HepG2 (cell line): ENCODE measurements at regions not wholly inside any gene's neighbourhood (a gene's known extent, or its start where the extent isn't known, plus 50 kb on each side); places are given as distances from the start of the nearest gene placed in this dataset.
A peak's percentile ranks its signal among the peaks of the same experiment; 100 is the strongest.

Experiments used
- ATAC-seq: fragments of 200-7000 bp; cut with Tn5 transposase; 3 replicates; pipeline ENCODE4 v1.9.1; 2020; ENCODE audit warnings: mild to moderate bottlenecking, moderate library complexity
- BruUV-seq: library from RNA; stranded (reverse); fragments of 400-500 nt; replicated peaks from 2 replicates; lab custom pipeline; 2021; lab: Mats Ljungman, UMichigan
- CTCF ChIA-PET: fragments of 300-600 bp; formaldehyde crosslinking; extraction: SDS; loops from one replicate; lab custom pipeline; 2021; ENCODE audit warnings: low total read pairs, inconsistent platforms, low intra/inter-chr PET ratio; lab: Yijun Ruan, JAX
- POLR2A ChIA-PET: fragments of 350-600 bp; sonication (Branson Sonifier 250); formaldehyde crosslinking; loops from one replicate; lab custom pipeline; 2020; ENCODE audit warnings: antibody characterized with exemption, inconsistent platforms; lab: Yijun Ruan, JAX
- DNase-seq: peaks from one replicate; pipeline ENCODE4 v3.0.0-alpha.2; 2015; ENCODE audit warnings: low spot score
- FAIRE-seq: peaks from 3 replicates; lab custom pipeline; 2011; peaks lifted over from hg19 to GRCh38; lab: Jason Lieb, UNC
- H2AFZ ChIP-seq: one replicate; pipeline ENCODE4 v1.6.1; 2011; ENCODE audit warnings: low read length, inconsistent platforms
- H3K27ac ChIP-seq: fragments of 300-600 bp; 3 replicates; pipeline ENCODE4 v1.8.0; 2011; ENCODE audit warnings: mixed run types, mild to moderate bottlenecking, mixed read lengths, low read length, inconsistent platforms; ENCODE audit not compliant: insufficient read depth; ENCODE audit errors: extremely low read length
- H3K27me3 ChIP-seq, 2 experiments: fragments of 200-600 bp in 1 of 2; 2 replicates in 1 of 2; 3 replicates in 1 of 2; pipeline versions ENCODE4 v1.6.0 to v1.8.0; 2011; ENCODE audit warnings: low read length in 2 of 2, mild to moderate bottlenecking in 2 of 2, moderate library complexity in 2 of 2, inconsistent platforms in 1 of 2; ENCODE audit not compliant: insufficient read depth in 2 of 2, control insufficient read depth in 1 of 2
- H3K36me3 ChIP-seq, 2 experiments: fragments of 200-600 bp in 1 of 2; replicated peaks in 1 of 2; 2 replicates in 1 of 2; 3 replicates in 1 of 2; pipeline versions ENCODE4 v1.5.1 to v1.8.0; 2011; ENCODE audit warnings: low read length in 2 of 2, inconsistent platforms in 1 of 2; ENCODE audit not compliant: insufficient read depth in 2 of 2, control insufficient read depth in 1 of 2
- H3K4me1 ChIP-seq: 2 replicates; pipeline ENCODE4 v1.5.1; 2012; ENCODE audit warnings: low read length, inconsistent platforms; ENCODE audit not compliant: insufficient read depth
- H3K4me2 ChIP-seq: 2 replicates; pipeline ENCODE4 v1.6.0; 2011; ENCODE audit warnings: low read depth, low read length, inconsistent platforms
- H3K4me3 ChIP-seq, 3 experiments: fragments of 200-600 bp in 1 of 3; sonication (generic), shearing (Covaris generic) in 1 of 3; replicated peaks in 1 of 3; 2 replicates each; pipeline ENCODE4 v1.5.1; 2011 to 2016; ENCODE audit warnings: low read length in 3 of 3, inconsistent platforms in 2 of 3, low read depth in 2 of 3, mild to moderate bottlenecking in 2 of 3, control low read depth in 1 of 3, mixed read lengths in 1 of 3; ENCODE audit not compliant: insufficient read depth in 1 of 3
- H3K79me2 ChIP-seq: one replicate; pipeline ENCODE4 v1.6.1; 2011; ENCODE audit warnings: low read length, inconsistent platforms; ENCODE audit not compliant: insufficient read depth
- H3K9ac ChIP-seq: 2 replicates; pipeline ENCODE4 v1.6.0; 2011; ENCODE audit warnings: mild to moderate bottlenecking, low read depth, low read length, inconsistent platforms; ENCODE audit not compliant: insufficient read depth
- H3K9me3 ChIP-seq: 2 replicates; pipeline ENCODE4 v1.5.1; 2012; ENCODE audit warnings: mild to moderate bottlenecking, low read length
- H4K20me1 ChIP-seq: 2 replicates; pipeline ENCODE4 v1.6.0; 2011; ENCODE audit warnings: inconsistent platforms, mild to moderate bottlenecking, low read length, moderate library complexity; ENCODE audit not compliant: insufficient read depth
- CSRNP1 ChIP-seq: sonication (generic); formaldehyde crosslinking; IDR thresholded peaks from 2 replicates; pipeline ENCODE4 v1.8.1; 2023; ENCODE audit warnings: mild to moderate bottlenecking, missing genetic modification reagents
- HHEX ChIP-seq: IDR thresholded peaks from 2 replicates; pipeline ENCODE4 v1.6.1; 2016; ENCODE audit warnings: control low read depth
- HOXA3 ChIP-seq: sonication (generic); formaldehyde crosslinking; IDR thresholded peaks from 2 replicates; pipeline ENCODE4 v1.5.0; 2020; ENCODE audit warnings: missing genetic modification reagents
- HOXD1 ChIP-seq: sonication (generic); formaldehyde crosslinking; IDR thresholded peaks from 2 replicates; pipeline ENCODE4 v1.5.0; 2020; ENCODE audit warnings: missing genetic modification reagents
- MAFF ChIP-seq: IDR thresholded peaks from 2 replicates; pipeline ENCODE4 v1.6.1; 2011; ENCODE audit warnings: low read depth, low read length, improper control_type of control experiment
- MAFK ChIP-seq, 2 experiments: IDR thresholded peaks in 1 of 2; conservative IDR thresholded peaks in 1 of 2; 2 replicates each; pipeline ENCODE4 v1.6.1; 2011; ENCODE audit warnings: improper control_type of control experiment in 2 of 2, low read length in 2 of 2
- RXRB ChIP-seq: IDR thresholded peaks from 2 replicates; pipeline ENCODE4 v1.6.1; 2016; ENCODE audit warnings: borderline replicate concordance, missing genetic modification reagents, missing compliant biosample characterization
- SIN3B ChIP-seq: fragments of 150-350 bp; IDR thresholded peaks from 2 replicates; pipeline ENCODE4 v1.6.1; 2014; ENCODE audit warnings: low read length
- ZFP1 ChIP-seq: IDR thresholded peaks from 2 replicates; pipeline ENCODE4 v1.6.1; 2016
- ZNF430 ChIP-seq: sonication (generic); formaldehyde crosslinking; IDR thresholded peaks from 2 replicates; pipeline ENCODE4 v1.9.0; 2021; ENCODE audit warnings: mild to moderate bottlenecking, missing genetic modification reagents
- ZNF891 ChIP-seq: sonication (generic); formaldehyde crosslinking; IDR thresholded peaks from 2 replicates; pipeline ENCODE4 v1.5.0; 2020; ENCODE audit warnings: mild to moderate bottlenecking, missing genetic modification reagents
- WGBS: methylation state at CpG from one replicate; pipeline ENCODE4 v1.1.6; 2017; ENCODE audit warnings: low lambda C conversion rate; 5-methylcytosine and 5-hydroxymethylcytosine counted together
- in situ Hi-C: cut with HindIII; loops from 2 replicates; pipeline ENCODE4 v1.10.0; 2017; ENCODE audit warnings: low pct_unique_long_range_greater_than_20kb; ENCODE audit not compliant: extremely low pct_ligation_motif_present
- intact Hi-C: fragments of 100-400 bp; cut with micrococcal nuclease; formaldehyde crosslinking; loops from one replicate; pipeline ENCODE4 v1.10.0; 2022; ENCODE audit not compliant: unreplicated experiment

- FAIRE-seq: no peak
- H4K20me1 ChIP-seq: no peaks in the 10 kb centered on the region
- H3K4me3 ChIP-seq: no peak overlapping the region
- no peaks in the 10 kb centered on the region for H3K4me1 ChIP-seq
- H3K9ac ChIP-seq: no peak overlapping the region
- H3K27ac ChIP-seq: no peak overlapping the region
- H2AFZ ChIP-seq: no peak overlapping the region
- H3K9me3 ChIP-seq: no peaks in the 10 kb centered on the region
- H3K4me2 ChIP-seq: no peak overlapping the region
- BruUV-seq: no TSS peak
- intact Hi-C loops: no loop called here
- POLR2A ChIA-PET: no interaction called here
- no peaks in the 10 kb centered on the region for H3K79me2 ChIP-seq
- in situ Hi-C loops: loop anchor here (25.0 kb wide), 1 partner anchor 256 kb away; no protein-coding TSS in a partner anchor
- H3K36me3 ChIP-seq: no peaks in the 10 kb centered on the region
- 5% methylated on average over 4 of the region's 4 CpGs for WGBS
- ATAC-seq: no peak
- no peak for TF ChIP-seq HOXA3 (CRISPR knock-in tag)
- no peak for TF ChIP-seq HOXD1 (CRISPR knock-in tag)
- no peak for TF ChIP-seq HHEX (CRISPR knock-in tag)
- TF ChIP-seq ZFP1 (CRISPR knock-in tag): no peak
- no peak for TF ChIP-seq ZNF891 (CRISPR knock-in tag)
- no peak for TF ChIP-seq CSRNP1 (CRISPR knock-in tag)
- TF ChIP-seq SIN3B: no peak
- no peak for TF ChIP-seq ZNF430 (CRISPR knock-in tag)
- CTCF ChIA-PET: no interaction called here
- no peak for DNase-seq
- H3K27me3 ChIP-seq: peaks cover 0 to 11% of the 10 kb centered on the region in 2 experiments; a peak in 2 of 5 replicates
Observed at GRCh38 chr2:175293776-175294175, 112.3 kb upstream of the ATP5MC3 start.

- Histone ChIP-seq H4K20me1 (no peaks in the 10 kb centered on the region), H3K27ac (no peak overlapping the region), H3K4me2 (no peak overlapping the region)
- TF ChIP-seq RXRB (CRISPR knock-in tag) (no peak), MAFF (peak; percentile 66), MAFK (conservative IDR thresholded peaks at IDR 0.05 in 1 of 2, IDR thresholded peaks at IDR 0.05 in 1 of 2; ENCODE audit: low read length in 2 of 2) (peak; percentile 76 to 83)
- TF ChIP-seq, all 625 proteins: peak for 2
- WGBS: 22% methylated on average over 3 of the region's 3 CpGs
- no TSS peak for BruUV-seq
- CTCF ChIA-PET: no interaction called here
- H3K4me1 ChIP-seq: no peaks in the 10 kb centered on the region
- POLR2A ChIA-PET: no interaction called here
- no peaks in the 10 kb centered on the region for H3K9me3 ChIP-seq
- no peaks in the 10 kb centered on the region for H3K36me3 ChIP-seq
- H3K27me3 ChIP-seq: peaks cover 0 to 11% of the 10 kb centered on the region in 2 experiments; a peak in 2 of 5 replicates
- no peak overlapping the region for H3K4me3 ChIP-seq
- no peaks in the 10 kb centered on the region for H3K79me2 ChIP-seq
- no peak overlapping the region for H3K9ac ChIP-seq
- no peak for FAIRE-seq
- intact Hi-C loops: no loop called here
- no peak overlapping the region for H2AFZ ChIP-seq
- no peak for DNase-seq
- ATAC-seq: no peak
- in situ Hi-C loops: loop anchor here (25.0 kb wide), 1 partner anchor 256 kb away; no protein-coding TSS in a partner anchor
Observed at GRCh38 chr2:175293195-175293594, 111.7 kb upstream of the ATP5MC3 start.
